Activated T-cell treated with anti-CD3 and anti-CD28 coated beads, Interleukin-2, amount 50 U/mL, for 72 hours (primary cell): ENCODE measurements at regions not wholly inside any gene's neighbourhood (a gene's known extent, or its start where the extent isn't known, plus 50 kb on each side); places are given as distances from the start of the nearest gene placed in this dataset.
"Not testable (repeated sequence)": the region's sequence is repeated elsewhere in the genome, so short reads cannot be mapped to it uniquely, and the experiment has no call there.

Experiments used
- ATAC-seq, 2 donors: fragments of 150-1000 bp; cut with Tn5 transposase; replicated peaks in 1 of 2; 2 replicates each; pipeline ENCODE4 v1.10.0; 2021; ENCODE audit warnings: moderate library complexity in 2 of 2, mild to moderate bottlenecking in 1 of 2
- DNase-seq, 2 donors: peaks; one replicate each; pipeline ENCODE4 v3.0.0; 2021 to 2022; ENCODE audit warnings: mixed read lengths in 1 of 2
- H3K27ac Mint-ChIP-seq: one replicate; pipeline ENCODE4 v1.8.0; 2022; ENCODE audit warnings: mild to moderate bottlenecking, moderate library complexity, mixed read lengths
- H3K27me3 Mint-ChIP-seq: one replicate; pipeline ENCODE4 v1.8.0; 2022; ENCODE audit warnings: low read depth, mixed read lengths
- H3K36me3 Mint-ChIP-seq, 2 donors: one replicate each; pipeline ENCODE4 v1.8.0; 2022; ENCODE audit warnings: mixed read lengths in 2 of 2, mild to moderate bottlenecking in 1 of 2; ENCODE audit not compliant: insufficient read depth in 2 of 2
- H3K4me1 Mint-ChIP-seq: one replicate; pipeline ENCODE4 v1.8.0; 2022; ENCODE audit warnings: low read depth, mixed read lengths
- H3K4me3 Mint-ChIP-seq, 2 donors: one replicate each; pipeline ENCODE4 v1.8.0; 2022; ENCODE audit warnings: mild to moderate bottlenecking in 2 of 2, mixed read lengths in 2 of 2, moderate library complexity in 2 of 2
- H3K9me3 Mint-ChIP-seq, 2 donors: one replicate each; pipeline ENCODE4 v1.8.0; 2022; ENCODE audit warnings: mixed read lengths in 2 of 2

DNA sequence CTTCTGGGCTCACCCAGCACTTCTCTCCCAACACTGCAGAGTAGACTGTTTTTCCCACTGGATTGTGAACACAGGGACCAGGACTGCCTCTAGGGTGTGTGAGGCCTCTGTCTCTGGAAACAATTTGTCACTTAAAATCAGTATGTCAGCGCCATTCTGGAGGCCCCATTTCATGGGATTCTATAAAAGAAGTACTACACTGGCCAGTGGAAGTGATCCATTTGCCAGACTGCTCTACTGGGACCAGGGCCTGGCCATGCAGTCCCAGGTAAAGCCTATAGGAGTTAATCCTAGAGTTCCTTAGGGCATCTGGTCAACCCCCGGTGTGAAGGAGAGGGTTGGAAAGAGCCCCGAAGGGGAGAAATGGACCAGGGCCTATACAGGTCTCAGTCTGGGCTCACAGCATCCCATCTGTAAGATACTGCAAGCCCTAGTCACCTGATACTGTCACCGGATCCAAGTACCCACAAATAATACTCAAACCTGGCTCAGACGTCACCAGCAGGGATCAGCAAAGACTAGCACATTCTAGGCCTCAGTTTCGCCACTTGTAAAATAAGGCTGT is 245.0 kb downstream of the FOXD2 start:
- Mint-ChIP-seq H3K27me3 (peaks cover 12% of the 10 kb centered on the region), H3K4me3 (no peak overlapping the region), H3K27ac (no peak overlapping the region), H3K9me3 (no peaks in the 10 kb centered on the region), H3K4me1 (no peaks in the 10 kb centered on the region), H3K36me3 (no peaks in the 10 kb centered on the region)
- DNase-seq (no peak), ATAC-seq (no peak)

- Mint-ChIP-seq H3K9me3 (no peaks in the 10 kb centered on the region), H3K36me3 (no peaks in the 10 kb centered on the region), H3K27me3 (peaks cover 12% of the 10 kb centered on the region), H3K4me1 (no peaks in the 10 kb centered on the region), H3K27ac (no peak overlapping the region), H3K4me3 (no peak overlapping the region)
- ATAC-seq: no peak
- no peak for DNase-seq
These were observed 245.6 kb downstream of the FOXD2 start for GRCh38 chr1:47683401-47683800.

DNA sequence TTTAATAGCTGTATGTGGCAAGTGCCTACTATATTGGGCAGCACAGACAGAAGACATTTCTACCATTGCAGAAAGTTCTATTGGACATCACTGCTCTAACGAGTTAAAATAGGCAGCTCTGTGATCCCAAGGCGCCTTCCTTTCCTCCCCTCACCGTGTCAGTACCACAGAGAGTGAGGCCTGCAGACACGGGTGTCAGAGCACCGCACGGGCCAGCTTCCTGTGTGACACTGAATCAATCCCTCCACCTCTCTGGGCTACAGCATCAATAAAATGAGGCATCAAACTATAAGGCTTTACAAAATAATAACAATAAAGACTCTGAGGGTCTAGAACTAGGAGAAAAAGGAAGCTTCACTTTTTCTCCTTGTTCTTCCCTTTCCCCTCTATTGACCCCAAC is 246.7 kb downstream of the FOXD2 start:
- no peaks in the 10 kb centered on the region for H3K4me1 Mint-ChIP-seq
- H3K4me3 Mint-ChIP-seq: no peak overlapping the region
- no peaks in the 10 kb centered on the region for H3K36me3 Mint-ChIP-seq
- no peaks in the 10 kb centered on the region for H3K9me3 Mint-ChIP-seq
- H3K27ac Mint-ChIP-seq: no peak overlapping the region
- no peak for DNase-seq
- ATAC-seq: no peak
- peaks cover 12% of the 10 kb centered on the region for H3K27me3 Mint-ChIP-seq

DNA sequence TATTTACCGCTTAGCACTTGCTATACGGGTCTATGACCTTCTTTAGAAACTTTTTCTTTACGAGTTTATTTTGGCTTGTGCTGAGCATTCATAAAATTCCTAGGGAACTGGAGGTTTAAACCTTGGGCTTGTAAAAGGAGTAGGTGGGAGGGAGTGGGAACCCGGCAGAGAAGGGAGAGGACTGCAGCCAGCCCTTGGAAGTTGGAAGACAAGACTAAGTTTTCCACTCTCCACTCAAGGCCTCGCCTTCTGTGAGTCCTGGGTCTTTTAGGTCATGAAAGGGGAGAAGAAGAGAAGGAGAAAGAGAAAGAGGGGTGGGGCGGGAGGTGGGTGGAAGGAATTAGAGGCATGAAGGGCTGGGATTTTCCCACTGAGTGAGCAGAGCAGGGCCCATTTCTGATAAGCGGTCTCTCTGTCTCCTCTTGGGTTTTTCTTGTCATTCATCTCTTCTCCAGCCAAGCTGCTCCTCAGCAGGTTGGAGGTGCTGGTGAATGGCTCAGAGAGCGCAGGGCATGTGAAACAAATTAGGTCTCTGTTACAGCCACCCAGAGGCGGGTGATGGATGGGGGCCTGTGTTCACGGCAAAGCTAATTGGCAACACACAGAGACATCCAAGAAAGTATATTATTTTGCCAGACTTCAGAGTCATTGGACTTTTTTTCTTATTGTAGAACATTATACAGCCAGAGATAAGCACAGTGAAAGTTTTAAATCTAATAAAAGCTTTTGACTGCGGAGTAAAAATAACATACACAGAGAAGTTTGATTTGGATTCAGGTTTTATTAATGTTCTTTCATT is 247.3 kb downstream of the FOXD2 start:
- H3K27me3 Mint-ChIP-seq: peaks cover 14% of the 10 kb centered on the region
- DNase-seq: no peak
- ATAC-seq: no peak
- H3K4me1 Mint-ChIP-seq: no peaks in the 10 kb centered on the region
- no peak overlapping the region for H3K4me3 Mint-ChIP-seq
- no peaks in the 10 kb centered on the region for H3K36me3 Mint-ChIP-seq
- H3K9me3 Mint-ChIP-seq: no peaks in the 10 kb centered on the region
- H3K27ac Mint-ChIP-seq: no peak overlapping the region

GRCh38 chr1:47685763-47686066 is 247.9 kb downstream of the FOXD2 start:
- peaks cover 19% of the 10 kb centered on the region for H3K27me3 Mint-ChIP-seq
- H3K4me3 Mint-ChIP-seq: no peak overlapping the region
- ATAC-seq: no peak
- no peak for DNase-seq
- H3K4me1 Mint-ChIP-seq: no peaks in the 10 kb centered on the region
- H3K9me3 Mint-ChIP-seq: no peaks in the 10 kb centered on the region
- no peak overlapping the region for H3K27ac Mint-ChIP-seq
- no peaks in the 10 kb centered on the region for H3K36me3 Mint-ChIP-seq

DNA sequence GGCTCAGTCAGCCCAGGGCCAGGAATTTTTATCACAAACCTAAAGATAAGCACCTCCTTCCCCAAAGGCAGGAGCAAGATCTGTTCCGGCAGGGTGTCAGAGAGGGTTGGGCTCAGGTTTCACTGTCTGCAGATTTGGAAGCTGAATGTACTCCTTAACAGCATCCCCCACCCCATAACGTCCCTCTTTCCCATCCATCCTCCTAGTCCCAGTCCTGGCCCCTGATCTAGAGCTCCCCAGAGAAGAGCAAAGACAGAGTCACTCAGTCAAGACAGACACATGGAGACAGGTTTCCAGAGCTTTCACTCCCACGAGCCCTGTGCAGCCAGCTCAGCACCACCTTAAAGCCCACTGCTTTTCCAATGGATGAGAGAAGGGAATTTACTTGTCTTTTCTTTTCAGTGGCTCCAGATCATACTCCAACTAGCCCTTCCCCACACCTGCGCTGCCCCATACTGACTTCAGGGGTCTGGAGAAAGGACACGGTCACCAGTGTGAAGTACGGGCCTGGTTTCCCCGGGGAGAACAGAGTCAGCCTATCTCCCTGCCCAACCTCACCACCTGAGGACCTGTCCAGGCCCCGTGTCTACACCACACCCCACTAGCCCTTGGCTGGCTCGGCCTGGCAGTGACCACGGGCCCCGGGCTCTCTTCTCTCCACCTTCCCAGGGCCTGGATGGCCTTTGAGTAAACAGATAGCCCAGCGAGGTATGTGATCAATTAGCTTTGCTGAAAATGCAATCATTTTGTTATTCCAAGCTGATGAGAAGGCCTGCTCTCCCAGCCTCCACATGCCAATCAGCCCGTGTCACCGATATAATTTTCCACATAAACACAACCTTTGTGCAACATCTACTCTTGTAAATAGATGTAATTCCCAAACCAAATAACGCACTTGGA is 249.1 kb downstream of the FOXD2 start:
- H3K27me3 Mint-ChIP-seq: peaks cover 15% of the 10 kb centered on the region
- H3K4me3 Mint-ChIP-seq: no peak overlapping the region
- H3K4me1 Mint-ChIP-seq: no peaks in the 10 kb centered on the region
- H3K36me3 Mint-ChIP-seq: no peaks in the 10 kb centered on the region
- no peak overlapping the region for H3K27ac Mint-ChIP-seq
- DNase-seq (no peak), ATAC-seq (no peak)
- H3K9me3 Mint-ChIP-seq: no peaks in the 10 kb centered on the region

- DNase-seq (no peak), ATAC-seq (no peak)
- no peak overlapping the region for H3K27ac Mint-ChIP-seq
- H3K36me3 Mint-ChIP-seq: no peaks in the 10 kb centered on the region
- no peaks in the 10 kb centered on the region for H3K4me1 Mint-ChIP-seq
- no peak overlapping the region for H3K4me3 Mint-ChIP-seq
- H3K9me3 Mint-ChIP-seq: no peaks in the 10 kb centered on the region
- peaks cover 14% of the 10 kb centered on the region for H3K27me3 Mint-ChIP-seq
These were observed 250.0 kb downstream of the FOXD2 start for GRCh38 chr1:47687631-47688460.

GRCh38 chr1:47688461-47689296 is 250.8 kb downstream of the FOXD2 start:
- Mint-ChIP-seq H3K27ac (no peak overlapping the region), H3K9me3 (no peaks in the 10 kb centered on the region), H3K27me3 (peaks cover 14% of the 10 kb centered on the region), H3K4me1 (no peaks in the 10 kb centered on the region), H3K36me3 (no peaks in the 10 kb centered on the region), H3K4me3 (no peak overlapping the region)
- no peak for DNase-seq
- ATAC-seq: no peak

GRCh38 chr1:47689894-47690293 is 252.1 kb downstream of the FOXD2 start:
- ATAC-seq (no peak), DNase-seq (no peak)
- no peaks in the 10 kb centered on the region for H3K4me1 Mint-ChIP-seq
- H3K36me3 Mint-ChIP-seq: no peaks in the 10 kb centered on the region
- H3K4me3 Mint-ChIP-seq: no peak overlapping the region
- peaks cover 14% of the 10 kb centered on the region for H3K27me3 Mint-ChIP-seq
- H3K9me3 Mint-ChIP-seq: no peaks in the 10 kb centered on the region
- no peak overlapping the region for H3K27ac Mint-ChIP-seq

DNA sequence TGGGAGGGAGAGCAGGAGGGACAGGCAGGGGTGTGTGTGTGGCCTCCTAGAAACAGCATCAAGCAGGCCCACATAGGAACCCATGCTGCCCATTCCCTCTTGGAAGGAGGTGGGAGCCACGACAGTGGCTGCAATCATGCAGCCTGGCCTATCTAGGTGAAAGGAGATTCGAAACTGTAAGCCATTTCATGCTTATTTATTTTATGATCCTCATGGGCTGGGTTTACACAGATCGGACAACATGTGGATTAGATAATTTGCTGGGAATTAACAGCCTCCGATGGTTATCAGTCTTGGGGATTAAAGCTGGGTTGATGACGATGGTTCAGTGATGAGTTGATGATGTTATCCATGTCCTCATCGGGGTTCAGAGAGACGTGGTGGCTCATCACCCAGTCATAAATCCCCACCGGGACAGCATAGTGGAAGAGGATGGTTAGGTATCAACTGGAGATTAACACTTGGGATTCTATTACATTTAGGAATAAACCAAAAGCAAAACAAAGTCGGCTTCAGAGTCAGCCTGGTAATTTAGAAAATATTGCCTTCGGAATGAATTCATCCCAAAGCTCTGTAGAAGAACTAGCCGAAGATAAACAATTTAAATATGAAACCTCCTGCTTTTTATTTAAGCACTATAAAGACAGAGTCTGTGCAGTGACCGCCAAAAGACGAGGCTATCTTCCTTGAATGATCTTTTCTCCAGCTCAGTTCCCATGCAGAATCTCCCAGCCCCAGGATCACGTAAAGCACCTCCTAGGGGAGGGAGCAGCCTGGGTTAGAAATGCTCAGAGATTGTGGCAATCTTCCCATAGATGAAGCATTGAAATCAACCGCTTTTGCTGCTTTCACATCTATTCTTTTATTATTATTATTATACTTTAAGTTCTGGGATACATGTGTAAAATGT is 252.8 kb downstream of the FOXD2 start:
- Mint-ChIP-seq H3K4me3 (no peak overlapping the region), H3K36me3 (no peaks in the 10 kb centered on the region), H3K4me1 (no peaks in the 10 kb centered on the region), H3K9me3 (no peaks in the 10 kb centered on the region), H3K27ac (no peak overlapping the region), H3K27me3 (peaks cover 14% of the 10 kb centered on the region)
- no peak for ATAC-seq
- no peak for DNase-seq

GRCh38 chr1:47691293-47691692 is 253.4 kb downstream of the FOXD2 start:
- not testable (repeated sequence) for DNase-seq, H3K9me3 Mint-ChIP-seq, ATAC-seq, H3K4me3 Mint-ChIP-seq, H3K27ac Mint-ChIP-seq, H3K4me1 Mint-ChIP-seq, H3K36me3 Mint-ChIP-seq
- H3K27me3 Mint-ChIP-seq: peaks cover 14% of the 10 kb centered on the region
